ENCODE measurements at regions not wholly inside any gene's neighbourhood (a gene's known extent, or its start where the extent isn't known, plus 50 kb on each side); places are given as distances from the start of the nearest gene placed in this dataset.

DNA sequence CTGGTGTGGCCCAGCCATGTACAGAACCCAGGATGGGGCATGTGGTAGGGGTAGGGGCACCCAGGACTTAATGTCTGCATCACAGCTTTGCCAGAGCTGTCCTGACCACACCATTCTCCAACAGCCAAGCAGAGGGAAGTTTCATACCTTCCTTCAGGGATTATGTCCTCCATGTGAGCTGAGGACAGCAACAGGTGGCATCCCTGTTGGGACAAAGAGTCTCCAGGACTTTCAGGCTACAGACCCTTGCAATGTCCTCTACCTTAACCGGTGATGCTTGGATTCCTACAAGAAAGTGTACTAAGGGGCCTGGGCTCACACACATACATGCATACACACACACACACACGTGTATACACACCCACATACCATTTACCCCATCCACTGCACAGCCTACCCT, 227.0 kb upstream of the SIX2 start:
- Histone ChIP-seq H3K4me3 (no peak overlapping the region), H3K27me3 (no peaks in the 10 kb centered on the region), H3K27ac (no peak overlapping the region), H3K36me3 (ENCODE audit: low read depth, missing control alignments) (no peaks in the 10 kb centered on the region), H3K9me3 (no peaks in the 10 kb centered on the region), H3K4me1 (no peaks in the 10 kb centered on the region)
- TF ChIP-seq, protein P1, sequence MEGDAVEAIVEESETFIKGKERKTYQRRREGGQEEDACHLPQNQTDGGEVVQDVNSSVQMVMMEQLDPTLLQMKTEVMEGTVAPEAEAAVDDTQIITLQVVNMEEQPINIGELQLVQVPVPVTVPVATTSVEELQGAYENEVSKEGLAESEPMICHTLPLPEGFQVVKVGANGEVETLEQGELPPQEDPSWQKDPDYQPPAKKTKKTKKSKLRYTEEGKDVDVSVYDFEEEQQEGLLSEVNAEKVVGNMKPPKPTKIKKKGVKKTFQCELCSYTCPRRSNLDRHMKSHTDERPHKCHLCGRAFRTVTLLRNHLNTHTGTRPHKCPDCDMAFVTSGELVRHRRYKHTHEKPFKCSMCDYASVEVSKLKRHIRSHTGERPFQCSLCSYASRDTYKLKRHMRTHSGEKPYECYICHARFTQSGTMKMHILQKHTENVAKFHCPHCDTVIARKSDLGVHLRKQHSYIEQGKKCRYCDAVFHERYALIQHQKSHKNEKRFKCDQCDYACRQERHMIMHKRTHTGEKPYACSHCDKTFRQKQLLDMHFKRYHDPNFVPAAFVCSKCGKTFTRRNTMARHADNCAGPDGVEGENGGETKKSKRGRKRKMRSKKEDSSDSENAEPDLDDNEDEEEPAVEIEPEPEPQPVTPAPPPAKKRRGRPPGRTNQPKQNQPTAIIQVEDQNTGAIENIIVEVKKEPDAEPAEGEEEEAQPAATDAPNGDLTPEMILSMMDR (IDR thresholded peaks at IDR 0.05) = no peak
- no peak for TF ChIP-seq POLR2A (IDR thresholded peaks at IDR 0.05)
- WGBS, 2 donors = 81 to 84% methylated on average over 2 of the region's 2 CpGs
- no peak for DNase-seq
- intact Hi-C loops (cut with DNase I; ENCODE audit: low total_unique reads) = no loop called here

DNA sequence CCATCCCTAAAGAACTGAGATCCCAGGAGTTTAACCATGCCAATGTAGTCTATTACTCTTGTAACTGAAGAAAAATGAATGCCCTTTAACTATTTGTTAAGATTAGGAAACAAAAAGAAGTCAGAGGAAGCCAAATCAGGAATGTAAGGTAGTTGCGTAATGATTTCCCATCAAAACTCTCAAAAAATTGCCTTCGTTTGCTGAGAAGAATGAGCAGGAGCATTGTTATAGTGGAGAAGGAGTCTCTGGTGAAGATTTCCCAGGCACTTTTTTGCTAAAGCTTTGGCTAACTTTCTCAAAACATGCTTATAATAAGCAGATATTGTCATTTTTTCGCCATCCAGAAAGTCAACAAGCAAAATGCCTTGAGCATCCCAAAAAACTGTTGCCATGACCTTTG, 224.0 kb upstream of the SIX2 start:
- TF ChIP-seq, protein P1 (IDR thresholded peaks at IDR 0.05) = no peak
- TF ChIP-seq POLR2A (IDR thresholded peaks at IDR 0.05) = no peak
- WGBS, 2 donors = 91 to 92% methylated on average over 3 of the region's 3 CpGs
- intact Hi-C loops (cut with DNase I; ENCODE audit: low total_unique reads) = no loop called here

DNA sequence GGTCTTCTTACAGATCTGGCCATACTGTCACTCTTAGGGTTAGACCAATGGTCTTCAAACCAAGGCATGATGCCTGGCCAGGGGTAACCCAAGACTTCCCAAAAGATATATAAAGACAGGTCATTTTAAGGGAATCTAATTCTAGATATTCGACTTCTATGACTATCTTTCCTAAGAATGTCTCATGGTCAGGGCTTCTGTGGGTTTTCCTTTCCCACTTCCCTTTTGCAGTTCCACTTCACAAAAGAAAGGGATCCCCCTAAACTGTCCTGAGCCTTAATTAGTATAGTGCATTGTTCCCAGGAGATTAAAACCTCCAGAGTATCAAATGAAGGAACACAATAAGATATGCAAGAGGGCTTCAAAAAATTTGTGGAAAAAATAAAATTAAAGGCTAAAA, 223.6 kb upstream of the SIX2 start:
- intact Hi-C loops (cut with DNase I; ENCODE audit: low total_unique reads) = no loop called here
- no peak for DNase-seq
- no peak for TF ChIP-seq POLR2A (IDR thresholded peaks at IDR 0.05)
- TF ChIP-seq, protein P1 (IDR thresholded peaks at IDR 0.05) = no peak
- no peaks in the 10 kb centered on the region for H3K27me3 ChIP-seq
- H3K9me3 ChIP-seq = no peaks in the 10 kb centered on the region
- H3K27ac ChIP-seq = no peak overlapping the region
- 80 to 82% methylated on average over 1 of the region's 1 CpG for WGBS, 2 donors
- H3K4me1 ChIP-seq = no peaks in the 10 kb centered on the region
- H3K4me3 ChIP-seq = no peak overlapping the region
- no peaks in the 10 kb centered on the region for H3K36me3 ChIP-seq (ENCODE audit: low read depth, missing control alignments)

More for the DNA sequence above, 224.0 kb upstream of the SIX2 start:
- no peaks in the 10 kb centered on the region for H3K27me3 ChIP-seq
- no peaks in the 10 kb centered on the region for H3K36me3 ChIP-seq (ENCODE audit: low read depth, missing control alignments)
- no peak overlapping the region for H3K4me3 ChIP-seq
- no peaks in the 10 kb centered on the region for H3K9me3 ChIP-seq
- H3K27ac ChIP-seq = no peak overlapping the region
- DNase-seq = no peak
- no peaks in the 10 kb centered on the region for H3K4me1 ChIP-seq

DNA sequence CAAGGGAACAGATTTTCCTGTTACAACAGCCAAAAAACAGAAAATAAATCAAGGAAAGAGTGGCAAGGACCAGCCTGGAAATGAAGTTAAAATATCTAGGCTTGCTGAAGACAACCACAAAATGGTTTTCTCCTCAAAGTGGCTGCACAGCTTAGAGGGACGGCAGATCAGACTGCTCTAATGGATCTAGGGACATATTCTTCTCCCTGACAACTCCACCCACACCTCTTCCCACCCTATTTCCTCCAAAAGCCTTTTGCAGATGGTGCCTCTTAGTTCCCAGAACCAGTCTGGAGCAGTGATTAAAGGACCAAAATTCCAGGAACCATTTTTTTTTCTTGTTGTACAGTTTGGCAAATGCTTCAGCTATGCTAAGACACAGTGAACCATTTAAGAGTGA, 220.2 kb upstream of the SIX2 start:
- H3K4me1 ChIP-seq = no peaks in the 10 kb centered on the region
- no peak overlapping the region for H3K27ac ChIP-seq
- TF ChIP-seq POLR2A (IDR thresholded peaks at IDR 0.05) = no peak
- TF ChIP-seq, protein P1 (IDR thresholded peaks at IDR 0.05) = no peak
- DNase-seq = no peak
- WGBS, 2 donors = 33 to 60% methylated on average over 1 of the region's 1 CpG
- intact Hi-C loops (cut with DNase I; ENCODE audit: low total_unique reads) = no loop called here
- no peaks in the 10 kb centered on the region for H3K27me3 ChIP-seq
- no peaks in the 10 kb centered on the region for H3K36me3 ChIP-seq (ENCODE audit: low read depth, missing control alignments)
- no peak overlapping the region for H3K4me3 ChIP-seq
- H3K9me3 ChIP-seq = no peaks in the 10 kb centered on the region

DNA sequence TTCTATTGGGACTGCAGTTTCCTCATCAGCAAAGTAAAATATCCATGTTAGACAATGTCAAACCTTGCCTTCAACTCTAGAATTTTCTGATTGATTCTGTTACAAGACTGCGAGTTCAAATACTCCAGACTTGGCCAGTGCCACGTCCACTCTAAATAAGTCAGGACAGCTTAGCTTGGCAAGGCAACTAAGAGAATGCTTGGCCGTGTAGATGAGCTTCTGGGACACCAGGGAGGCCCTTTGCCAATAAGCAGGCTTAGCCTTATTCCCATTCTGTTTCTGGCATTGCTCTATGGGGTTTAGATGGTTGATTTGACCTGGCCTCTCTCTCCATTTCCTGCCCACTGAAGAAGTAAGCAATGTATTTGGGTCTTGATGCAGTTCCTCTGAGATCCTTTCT, 218.1 kb upstream of the SIX2 start:
- no peaks in the 10 kb centered on the region for H3K27me3 ChIP-seq
- no peak for DNase-seq
- no peaks in the 10 kb centered on the region for H3K9me3 ChIP-seq
- TF ChIP-seq POLR2A (IDR thresholded peaks at IDR 0.05) = no peak
- TF ChIP-seq, protein P1 (IDR thresholded peaks at IDR 0.05) = no peak
- no peak overlapping the region for H3K4me3 ChIP-seq
- 82 to 85% methylated on average over 3 of the region's 3 CpGs for WGBS, 2 donors
- H3K36me3 ChIP-seq (ENCODE audit: low read depth, missing control alignments) = no peaks in the 10 kb centered on the region
- intact Hi-C loops (cut with DNase I; ENCODE audit: low total_unique reads) = no loop called here
- no peak overlapping the region for H3K27ac ChIP-seq
- H3K4me1 ChIP-seq = no peaks in the 10 kb centered on the region

Data from testis (tissue), 2 donors.